OCI-LY1 (cell line): ENCODE measurements at regions not wholly inside any gene's neighbourhood (a gene's known extent, or its start where the extent isn't known, plus 50 kb on each side); places are given as distances from the start of the nearest gene placed in this dataset.

Experiments
- EZH2 ChIP-seq: fragments of 200-600 bp; sonication (generic), shearing (Covaris generic); IDR thresholded peaks from 2 replicates; pipeline ENCODE4 v1.8.0; 2017; ENCODE audit warnings: borderline replicate concordance, mixed run types, mild to moderate bottlenecking, antibody characterized with exemption, low read length, moderate library complexity, mixed read lengths
- TF ChIP-seq, protein P1 (sequence below): fragments of 200-600 bp; sonication (generic), shearing (Covaris generic); IDR thresholded peaks from 2 replicates; pipeline ENCODE4 v1.5.1; 2017; ENCODE audit warnings: mild to moderate bottlenecking, antibody characterized with exemption, low read length, moderate library complexity, mixed read lengths

- TF ChIP-seq, protein P1, sequence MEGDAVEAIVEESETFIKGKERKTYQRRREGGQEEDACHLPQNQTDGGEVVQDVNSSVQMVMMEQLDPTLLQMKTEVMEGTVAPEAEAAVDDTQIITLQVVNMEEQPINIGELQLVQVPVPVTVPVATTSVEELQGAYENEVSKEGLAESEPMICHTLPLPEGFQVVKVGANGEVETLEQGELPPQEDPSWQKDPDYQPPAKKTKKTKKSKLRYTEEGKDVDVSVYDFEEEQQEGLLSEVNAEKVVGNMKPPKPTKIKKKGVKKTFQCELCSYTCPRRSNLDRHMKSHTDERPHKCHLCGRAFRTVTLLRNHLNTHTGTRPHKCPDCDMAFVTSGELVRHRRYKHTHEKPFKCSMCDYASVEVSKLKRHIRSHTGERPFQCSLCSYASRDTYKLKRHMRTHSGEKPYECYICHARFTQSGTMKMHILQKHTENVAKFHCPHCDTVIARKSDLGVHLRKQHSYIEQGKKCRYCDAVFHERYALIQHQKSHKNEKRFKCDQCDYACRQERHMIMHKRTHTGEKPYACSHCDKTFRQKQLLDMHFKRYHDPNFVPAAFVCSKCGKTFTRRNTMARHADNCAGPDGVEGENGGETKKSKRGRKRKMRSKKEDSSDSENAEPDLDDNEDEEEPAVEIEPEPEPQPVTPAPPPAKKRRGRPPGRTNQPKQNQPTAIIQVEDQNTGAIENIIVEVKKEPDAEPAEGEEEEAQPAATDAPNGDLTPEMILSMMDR = no peak; the same call in 1 of the 2 replicates
- no peak for TF ChIP-seq EZH2
Observed at GRCh38 chr7:120156476-120156875, 116.5 kb upstream of the KCND2 start.
